ENCODE measurements at regions not wholly inside any gene's neighbourhood (a gene's known extent, or its start where the extent isn't known, plus 50 kb on each side); places are given as distances from the start of the nearest gene placed in this dataset.
"Not testable (repeated sequence)": the region's sequence is repeated elsewhere in the genome, so short reads cannot be mapped to it uniquely, and the experiment has no call there.

DNA sequence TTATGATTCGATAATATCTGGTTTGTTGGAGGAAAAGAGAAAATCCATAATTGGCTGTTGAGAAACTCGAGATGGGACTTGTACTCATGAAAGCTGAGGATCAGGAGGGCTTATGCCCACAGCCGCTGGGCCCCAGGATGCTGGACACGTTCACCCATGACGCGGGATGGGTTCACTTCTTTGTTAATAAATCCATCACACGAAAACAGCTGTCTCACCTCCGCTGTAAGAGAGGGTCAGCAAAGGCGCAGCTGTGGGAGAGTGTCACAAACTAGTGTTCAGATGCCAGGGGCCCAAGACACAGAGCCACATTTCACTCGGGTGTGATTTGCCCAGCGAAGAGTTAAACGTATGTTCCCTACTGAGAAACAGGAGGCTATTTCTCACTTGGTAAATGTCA, 315.1 kb downstream of the THBS2 start:
- DNase-seq (ENCODE audit: low read depth) = no peak

DNA sequence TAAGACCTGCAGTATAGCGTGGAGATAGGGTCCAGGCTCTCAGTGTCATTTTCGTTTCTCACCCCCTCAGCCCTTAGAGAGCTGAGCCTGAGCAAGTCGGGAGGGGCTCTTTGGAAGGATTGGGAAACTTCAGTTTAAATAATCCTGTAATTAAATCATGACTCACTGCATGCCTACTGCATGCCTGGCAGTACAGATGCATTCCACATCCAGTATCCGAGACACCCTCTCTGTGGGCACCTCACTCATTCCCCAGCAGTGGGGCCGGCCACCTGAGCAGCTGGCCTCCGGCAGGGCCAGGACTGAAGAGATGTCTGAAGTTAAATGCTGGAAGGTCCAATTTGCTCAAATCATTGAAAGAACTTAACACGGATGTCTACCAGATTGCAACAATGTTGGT, 316.6 kb downstream of the THBS2 start:
- DNase-seq (ENCODE audit: low read depth) = no peak

DNA sequence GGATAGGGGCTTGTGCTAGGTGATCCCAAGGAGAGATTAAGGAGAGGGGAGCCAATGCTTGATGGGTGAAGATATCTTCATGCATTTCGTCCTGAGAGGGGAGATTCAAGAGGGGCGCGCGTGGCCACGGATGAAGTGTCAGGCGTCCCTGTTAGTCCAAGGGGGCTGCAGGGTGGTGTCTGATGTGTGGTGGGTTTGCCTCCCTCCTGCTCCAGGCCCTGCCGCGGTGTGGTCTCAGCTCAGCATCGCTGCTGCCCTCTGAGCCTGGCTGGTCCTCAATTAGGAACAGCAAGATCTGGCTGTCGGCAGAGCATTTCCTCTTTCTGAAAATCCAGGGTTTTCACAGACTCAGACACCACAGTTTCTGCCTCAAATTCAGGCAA, 318.0 kb downstream of the THBS2 start:
- DNase-seq (ENCODE audit: low read depth) = no peak

DNA sequence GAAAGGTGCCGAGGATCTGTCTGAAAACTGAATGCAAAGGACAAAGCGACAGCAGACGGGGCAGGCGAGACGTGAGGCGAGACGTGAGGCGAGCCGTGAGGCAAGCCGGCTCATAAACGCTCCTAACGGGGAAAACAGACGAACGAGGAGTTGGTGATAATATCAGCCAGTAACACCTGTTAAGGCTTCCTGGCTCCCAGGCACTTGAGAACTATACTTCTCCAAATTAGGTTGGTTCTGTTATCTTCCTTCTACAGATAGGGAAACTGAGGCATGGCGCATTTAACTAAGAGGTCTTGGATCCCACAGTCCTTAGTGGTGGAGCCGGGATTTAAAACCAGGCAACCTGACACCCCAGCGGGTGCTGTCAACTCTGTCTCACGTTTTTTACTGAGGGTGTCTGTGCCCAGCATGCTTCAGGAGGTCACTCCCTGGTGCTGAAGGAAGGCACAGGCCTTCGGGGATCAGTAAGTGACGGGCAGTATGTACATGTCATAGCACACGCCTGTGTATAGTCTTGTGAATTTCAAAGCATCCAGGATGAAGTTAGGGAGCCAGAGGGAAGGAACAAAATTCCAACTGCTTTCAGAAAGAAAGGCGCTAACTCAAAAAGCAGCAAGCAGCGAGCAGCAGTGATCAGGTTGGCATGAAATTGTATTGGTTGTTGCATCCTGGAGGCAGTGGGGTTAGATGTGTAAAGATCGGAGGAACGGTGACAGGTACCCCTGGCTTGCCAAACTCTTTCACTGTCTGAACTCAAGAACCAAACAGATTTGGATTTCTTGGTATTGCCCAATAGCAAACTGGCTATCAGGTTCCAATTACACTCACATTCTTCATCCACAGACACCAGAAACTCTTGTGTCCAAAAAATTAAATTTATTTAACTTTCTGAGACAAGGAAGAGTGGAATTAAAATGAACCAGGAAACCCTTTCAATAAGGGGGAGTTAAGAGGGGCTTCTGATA, 318.7 kb downstream of the THBS2 start:
- no peak for DNase-seq (ENCODE audit: low read depth)

DNA sequence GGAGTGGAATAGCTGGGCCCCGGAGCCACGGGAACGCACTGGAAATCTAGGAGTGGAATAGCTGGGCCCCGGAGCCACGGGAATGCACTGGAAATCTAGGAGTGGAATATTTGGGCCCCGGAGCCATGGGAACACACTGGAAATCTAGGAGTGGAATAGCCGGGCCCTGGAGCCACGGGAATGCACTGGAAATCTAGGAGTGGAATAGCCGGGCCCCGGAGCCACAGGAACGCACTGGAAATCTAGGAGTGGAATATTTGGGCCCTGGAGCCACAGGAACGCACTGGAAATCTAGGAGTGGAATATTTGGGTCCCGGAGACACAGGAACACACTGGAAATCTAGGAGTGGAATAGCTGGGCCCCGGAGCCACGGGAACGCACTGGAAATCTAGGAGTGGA, 321.5 kb downstream of the THBS2 start:
- DNase-seq (ENCODE audit: low read depth) = not testable (repeated sequence)

DNA sequence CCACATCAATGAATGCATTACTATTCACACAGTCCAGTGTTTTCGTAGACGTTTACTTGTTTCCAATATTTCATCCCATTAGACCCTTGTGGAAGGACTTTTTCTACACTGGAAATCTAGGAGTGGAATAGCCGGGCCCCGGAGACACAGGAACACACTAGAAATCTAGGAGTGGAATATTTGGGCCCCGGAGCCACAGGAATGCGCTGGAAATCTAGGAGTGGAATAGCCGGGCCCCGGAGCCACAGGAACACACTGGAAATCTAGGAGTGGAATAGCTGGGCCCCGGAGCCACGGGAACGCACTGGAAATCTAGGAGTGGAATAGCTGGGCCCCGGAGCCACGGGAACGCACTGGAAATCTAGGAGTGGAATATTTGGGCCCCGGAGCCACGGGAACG, 322.6 kb downstream of the THBS2 start:
- not testable (repeated sequence) for DNase-seq (ENCODE audit: low read depth)

DNA sequence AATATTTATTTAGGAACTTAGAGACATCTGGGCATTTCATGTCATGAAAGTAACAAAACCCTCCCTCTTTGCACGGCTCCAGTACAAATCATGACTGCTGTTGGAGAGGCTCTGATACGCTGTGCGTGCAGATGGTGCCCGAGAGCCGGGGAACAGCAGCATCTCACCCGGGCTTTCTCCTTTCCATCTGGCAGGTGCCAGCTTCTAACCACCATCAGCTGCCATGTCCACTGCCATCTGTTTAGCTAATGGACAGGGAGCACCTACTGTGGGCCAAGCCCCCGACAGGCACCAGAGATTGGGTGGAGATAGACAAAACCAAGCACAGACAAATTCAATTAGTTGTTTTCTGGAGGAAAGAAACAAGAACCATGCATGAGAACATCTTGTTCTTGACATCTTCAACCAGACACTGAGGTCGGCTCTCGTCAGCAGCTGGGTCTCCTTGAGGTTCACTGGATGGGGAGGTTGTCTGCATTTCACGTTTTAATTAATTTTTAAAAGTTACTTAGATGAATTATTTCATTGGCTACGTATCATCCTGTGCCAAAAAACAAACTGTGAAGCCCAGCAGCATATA, 323.7 kb downstream of the THBS2 start:
- no peak for DNase-seq (ENCODE audit: low read depth)

DNA sequence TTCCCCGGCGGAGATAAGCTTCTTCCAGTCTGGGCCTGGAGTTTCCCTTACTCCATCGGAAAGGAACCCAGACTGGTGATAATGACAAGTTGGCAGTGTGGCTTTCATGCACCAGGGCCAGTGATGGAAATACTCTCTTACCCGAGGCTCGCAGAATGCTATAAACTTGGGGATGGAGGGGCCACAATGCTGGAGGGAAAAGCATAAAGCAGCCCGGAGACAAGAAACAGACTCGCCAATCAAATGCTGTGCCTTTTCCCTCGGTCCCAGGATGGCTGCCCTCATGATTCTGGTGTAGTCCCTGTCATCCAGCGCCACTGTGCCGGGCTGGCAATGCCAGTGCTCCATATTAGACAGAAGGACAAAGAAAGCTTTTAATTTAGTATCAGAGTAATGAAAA, 325.6 kb downstream of the THBS2 start:
- no peak for DNase-seq (ENCODE audit: low read depth)

DNA sequence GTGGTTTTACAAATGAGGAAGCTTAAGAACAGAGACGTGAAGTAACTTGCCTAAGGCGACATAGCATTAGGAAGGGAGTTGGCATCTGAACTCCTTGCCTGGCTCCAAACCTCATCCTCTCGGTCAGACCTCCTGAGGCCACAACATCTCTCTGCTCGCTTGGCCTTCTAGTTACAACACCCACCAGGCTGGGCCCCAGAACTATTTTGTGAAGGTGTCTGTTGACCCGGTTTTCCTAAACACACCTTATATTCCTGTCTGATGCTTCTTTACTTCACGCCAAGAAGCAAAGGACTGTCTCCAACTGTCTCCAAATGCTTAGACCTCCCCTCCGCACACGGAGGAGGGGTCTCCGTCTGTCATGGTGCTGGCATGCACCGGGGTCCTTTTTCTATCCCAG, 326.6 kb downstream of the THBS2 start:
- no peak for DNase-seq (ENCODE audit: low read depth)

DNA sequence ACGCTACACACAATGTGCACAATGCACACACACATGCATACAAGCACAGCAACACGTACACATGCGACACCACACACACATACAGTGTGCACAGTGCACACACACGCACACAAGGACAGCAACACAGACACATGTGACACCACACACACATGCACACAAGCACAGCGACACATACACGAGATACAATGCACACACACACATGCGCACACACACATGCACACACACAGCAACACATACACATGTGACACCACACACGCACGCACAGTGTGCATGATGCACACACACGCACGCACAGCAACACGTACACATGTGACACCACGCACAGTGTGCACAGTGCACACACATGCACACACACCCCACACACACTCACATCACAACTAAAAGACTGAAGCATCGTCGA, 327.3 kb downstream of the THBS2 start:
- no peak for DNase-seq (ENCODE audit: low read depth)

DNA sequence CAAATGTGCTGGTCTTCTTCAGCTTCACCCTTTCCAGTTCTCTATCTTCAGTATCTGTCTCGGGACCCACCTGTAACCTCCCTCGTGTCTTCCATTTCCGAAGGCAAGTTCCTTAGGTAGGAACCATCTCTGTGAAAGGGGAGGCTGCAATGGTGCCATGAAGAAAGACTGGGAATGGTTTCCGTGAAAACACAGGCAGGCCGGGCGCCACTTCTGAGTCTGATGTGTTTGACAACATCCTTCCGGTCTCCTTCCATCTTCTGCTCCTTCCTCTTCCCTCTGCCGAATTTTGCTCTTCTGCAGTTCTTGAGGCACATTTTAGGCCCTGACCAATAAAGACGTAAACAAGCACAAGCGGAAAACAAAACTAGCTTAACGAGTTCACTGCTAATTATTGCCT, 328.0 kb downstream of the THBS2 start:
- no peak for DNase-seq (ENCODE audit: low read depth)

DNA sequence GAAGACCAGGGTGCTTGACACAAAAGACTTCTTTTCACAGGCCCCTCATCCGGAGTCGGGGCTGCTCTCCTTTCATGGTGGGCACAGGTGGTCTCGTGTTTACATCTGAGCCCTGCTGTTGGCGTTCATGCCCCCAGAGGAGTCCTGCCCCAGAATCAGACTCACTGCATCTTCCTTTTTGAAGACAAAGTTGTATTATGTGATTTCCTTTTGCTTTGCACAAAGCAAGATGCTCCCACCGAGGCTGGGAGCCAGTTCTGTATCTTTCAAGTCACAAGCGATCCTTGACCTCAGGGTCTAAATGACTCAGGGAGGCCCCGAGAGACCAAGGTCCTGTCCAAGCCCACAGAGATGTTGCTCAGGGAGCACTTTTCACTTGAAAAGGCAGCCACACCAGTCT, 330.5 kb downstream of the THBS2 start:
- DNase-seq (ENCODE audit: low read depth) = no peak

DNA sequence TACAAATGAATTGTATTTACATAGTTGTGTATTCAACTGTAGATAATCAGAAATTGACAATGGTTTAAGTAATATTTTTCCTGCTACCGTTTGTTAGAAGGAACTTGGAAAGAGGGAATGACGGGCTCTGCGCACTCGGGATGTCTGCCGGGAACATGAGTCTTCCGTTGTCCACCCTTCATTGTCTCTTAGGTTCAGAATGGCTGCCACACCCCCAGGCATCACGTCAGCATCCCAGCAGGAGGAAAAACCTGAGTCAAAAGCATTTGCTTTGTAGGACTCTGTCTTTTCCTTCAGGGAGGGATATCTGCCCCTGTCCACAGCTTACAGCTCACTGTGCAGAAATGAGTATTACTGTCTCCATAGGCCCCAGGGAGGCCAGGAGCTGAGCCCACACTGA, 331.2 kb downstream of the THBS2 start:
- DNase-seq (ENCODE audit: low read depth) = no peak

DNA sequence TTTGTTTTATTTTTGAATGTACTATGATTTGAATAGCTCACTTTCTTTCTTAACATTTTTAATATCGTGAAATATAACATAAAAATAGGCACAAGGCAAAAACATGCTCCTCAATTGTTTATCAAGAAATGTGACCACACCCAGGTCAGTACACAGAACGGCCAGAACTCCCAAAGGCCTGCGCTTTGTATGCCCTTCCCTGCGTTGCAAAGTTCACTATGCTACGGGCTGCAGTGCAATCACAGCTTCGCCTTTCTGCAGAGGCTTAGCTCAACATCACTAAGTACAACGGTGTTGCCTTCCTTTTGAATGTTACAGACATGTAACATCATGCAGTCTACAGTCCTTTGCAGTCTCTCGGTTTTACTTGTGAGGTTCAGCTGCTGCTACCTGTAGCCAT, 333.4 kb downstream of the THBS2 start:
- no peak for DNase-seq (ENCODE audit: low read depth)

DNA sequence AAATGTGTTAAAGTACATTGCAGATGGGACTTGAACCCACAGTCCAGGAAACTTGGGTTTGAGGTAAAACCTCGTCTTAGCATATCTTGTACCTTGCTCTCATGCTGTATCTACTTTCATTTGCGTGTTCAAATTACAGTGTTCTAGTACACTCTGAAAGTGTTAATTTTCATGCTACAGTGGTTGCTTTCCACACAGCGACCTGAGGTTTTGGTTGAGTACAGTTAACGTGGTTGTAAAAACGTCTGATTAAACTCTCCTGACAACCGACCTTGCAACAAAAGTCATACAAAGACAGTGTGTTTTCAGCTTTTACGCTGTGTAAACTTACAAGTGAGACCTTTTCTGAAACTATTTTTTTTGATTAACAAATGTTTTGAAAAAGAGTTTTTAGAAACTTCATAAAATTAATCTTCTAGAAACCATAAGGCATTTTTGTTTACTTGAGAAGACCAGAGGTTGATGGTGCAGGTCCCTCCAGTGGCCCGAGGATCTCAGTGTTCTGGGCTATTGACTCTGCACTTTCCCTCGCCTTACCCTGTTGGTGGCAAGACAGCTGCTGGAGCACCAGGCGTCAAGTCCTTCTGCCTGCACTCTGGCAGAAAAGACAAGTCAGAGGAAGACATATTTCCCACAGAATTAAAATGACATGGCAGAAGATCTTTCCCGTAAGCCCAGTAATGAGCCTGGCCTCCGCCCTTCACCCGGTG, 334.0 kb downstream of the THBS2 start:
- DNase-seq (ENCODE audit: low read depth) = no peak

DNA sequence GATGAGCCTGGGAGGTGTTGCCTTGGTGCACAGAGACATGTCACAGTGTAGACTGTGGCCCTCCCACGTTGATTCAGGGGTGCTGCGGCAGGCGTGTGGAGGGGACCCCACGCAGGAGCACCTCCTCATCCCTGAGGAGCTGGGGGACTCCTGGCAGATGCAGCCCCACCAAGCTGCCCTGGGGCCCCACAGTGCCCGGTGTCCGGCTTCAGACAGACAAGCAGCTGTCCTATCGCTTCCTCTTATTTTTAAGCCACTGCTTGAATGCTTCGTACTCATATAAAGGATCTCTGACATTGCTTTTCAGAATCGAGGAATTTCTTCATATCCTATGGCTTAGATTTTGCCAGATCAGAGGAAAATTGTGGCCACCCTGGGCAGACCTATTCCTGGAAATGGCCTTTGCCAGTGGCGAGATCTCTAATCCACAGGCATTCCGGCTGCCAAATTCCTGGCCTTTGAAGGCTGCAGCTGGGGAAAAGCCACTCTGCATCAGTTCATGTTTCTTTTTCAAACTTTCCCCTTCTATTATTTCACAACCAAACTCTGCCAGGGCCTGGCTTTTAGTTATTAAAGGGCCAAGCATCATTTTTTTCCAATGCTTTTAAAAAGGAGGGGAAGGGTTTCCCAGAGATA, 337.0 kb downstream of the THBS2 start:
- DNase-seq (ENCODE audit: low read depth) = no peak

DNA sequence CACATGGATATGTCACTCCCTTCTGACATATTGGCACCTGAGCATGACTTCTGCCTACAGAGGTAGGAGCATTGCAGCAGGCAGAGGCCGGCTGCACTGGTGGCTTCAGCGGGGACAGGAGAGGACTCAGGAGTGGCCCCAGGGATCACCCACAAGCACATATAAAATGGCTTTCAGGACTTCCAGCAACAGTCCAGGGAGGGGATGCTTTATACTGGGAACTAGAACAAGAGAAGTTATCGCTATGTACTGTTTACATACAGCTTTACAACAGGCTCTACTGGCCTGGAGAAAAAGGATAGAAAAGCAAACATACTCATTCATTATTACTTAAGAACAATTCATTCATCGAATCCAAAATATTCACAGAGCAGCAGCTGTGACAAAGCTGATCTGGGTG, 337.8 kb downstream of the THBS2 start:
- DNase-seq (ENCODE audit: low read depth) = no peak

DNA sequence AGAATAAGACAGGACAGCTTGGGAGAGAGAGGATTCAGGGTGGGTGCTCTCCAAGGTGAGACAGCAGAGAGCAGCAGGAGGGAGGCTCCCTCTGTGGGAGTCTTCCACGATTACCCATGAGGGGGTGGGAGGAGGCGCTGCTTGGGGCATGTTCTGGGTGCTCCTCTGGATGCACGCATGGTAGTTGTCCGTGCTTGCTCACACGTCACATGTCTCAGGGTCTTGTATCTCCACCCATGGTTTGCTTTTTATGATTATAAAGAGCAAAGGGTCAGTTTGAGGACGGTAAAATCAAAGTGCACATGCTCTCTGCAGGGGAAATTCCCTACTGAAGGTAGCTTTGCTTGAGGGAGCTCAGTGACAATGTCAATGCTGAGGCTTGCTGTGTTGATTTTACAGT, 338.4 kb downstream of the THBS2 start:
- no peak for DNase-seq (ENCODE audit: low read depth)

DNA sequence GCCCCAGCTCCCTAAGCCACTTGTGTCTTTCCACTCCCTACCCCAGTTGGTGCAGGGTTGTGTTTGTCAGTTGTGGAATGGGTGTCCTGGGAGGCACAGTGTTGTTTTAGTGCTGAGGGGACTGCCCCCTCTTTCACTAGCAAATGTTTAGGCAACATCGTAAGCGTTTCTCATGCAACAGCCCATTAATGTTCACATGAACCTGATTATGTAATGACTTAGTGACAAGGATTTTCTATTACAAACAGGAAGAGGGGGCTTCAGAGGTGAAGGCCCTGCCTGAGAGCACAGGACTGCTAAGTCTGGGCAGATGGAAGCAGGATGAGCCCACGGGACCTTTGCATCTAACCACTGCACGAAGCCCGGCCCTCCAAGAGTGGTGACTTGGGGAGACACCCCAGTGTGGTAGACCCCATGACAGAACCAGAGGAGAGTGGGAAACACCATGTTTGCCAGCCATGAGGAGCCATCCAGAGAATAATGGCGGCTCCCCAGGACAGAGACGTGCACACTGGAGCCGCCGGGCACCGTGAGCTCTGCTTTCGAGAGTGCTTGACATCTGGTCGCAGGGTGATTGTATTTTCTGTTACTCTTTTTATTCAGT, 339.7 kb downstream of the THBS2 start:
- no peak for DNase-seq (ENCODE audit: low read depth)

DNA sequence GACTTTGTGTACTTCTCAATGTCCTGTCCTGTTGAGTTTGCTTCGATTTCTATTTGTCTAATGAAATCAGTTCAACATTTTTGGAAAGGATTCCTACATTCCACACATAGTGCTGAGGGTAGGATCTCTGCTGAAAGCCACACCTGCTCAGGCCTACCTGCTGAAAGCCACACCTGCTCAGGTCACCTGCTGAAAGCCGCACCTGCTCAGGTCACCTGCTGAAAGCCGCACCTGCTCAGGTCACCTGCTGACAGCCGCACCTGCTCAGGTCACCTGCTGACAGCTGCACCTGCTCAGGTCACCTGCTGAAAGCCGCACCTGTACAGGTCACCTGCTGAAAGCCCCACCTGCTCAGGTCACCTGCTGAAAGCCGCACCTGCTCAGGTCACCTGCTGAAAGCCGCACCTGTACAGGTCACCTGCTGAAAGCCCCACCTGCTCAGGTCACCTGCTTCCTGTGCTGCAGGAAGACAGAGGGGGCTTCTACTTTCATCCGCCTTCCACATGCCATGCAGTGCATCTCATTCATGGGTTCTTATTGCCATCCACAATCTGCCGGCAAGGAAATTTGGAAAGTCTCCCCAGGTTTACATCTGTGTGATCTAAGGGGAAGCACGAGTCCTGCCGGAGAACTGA, 340.3 kb downstream of the THBS2 start:
- not testable (repeated sequence) for DNase-seq (ENCODE audit: low read depth)

DNA sequence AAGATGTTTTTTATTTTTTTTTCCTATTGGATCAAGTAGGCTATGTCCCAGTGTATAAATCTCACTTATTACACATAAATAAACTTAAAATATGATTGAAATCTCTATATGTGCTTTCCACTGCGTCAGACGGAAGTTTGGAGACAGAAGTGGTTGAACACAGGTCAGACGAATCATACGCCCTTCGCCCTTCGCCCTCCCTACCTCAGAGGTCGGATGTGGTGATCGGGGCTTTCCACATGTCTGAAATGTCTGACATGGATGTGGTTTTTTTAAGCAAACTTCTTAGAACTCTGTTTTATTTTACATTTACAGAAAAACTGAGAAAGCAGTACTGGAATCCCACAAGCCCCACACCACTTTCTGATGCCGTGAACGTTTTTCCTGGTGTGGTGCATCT, 344.4 kb downstream of the THBS2 start:
- DNase-seq (ENCODE audit: low read depth) = no peak

DNA sequence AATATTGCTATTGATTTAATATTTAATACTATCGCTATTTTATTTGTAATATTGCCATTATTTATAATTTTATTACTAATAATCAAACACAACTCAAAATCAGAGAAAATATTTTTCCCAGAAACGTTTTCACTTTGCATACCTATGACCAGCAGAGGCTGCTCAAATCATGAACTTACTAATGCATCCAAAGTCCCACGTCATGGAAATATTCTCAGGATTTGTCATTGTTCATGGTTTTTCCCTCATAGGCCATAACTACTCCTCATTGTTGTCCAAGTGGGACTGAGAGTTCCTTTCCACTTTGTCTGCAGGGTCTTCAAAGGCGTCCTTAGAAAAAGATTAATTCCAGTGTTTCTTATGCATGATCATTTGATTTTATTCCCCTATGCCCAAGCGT, 344.8 kb downstream of the THBS2 start:
- no peak for DNase-seq (ENCODE audit: low read depth)

All from stimulated activated CD8-positive, alpha-beta memory T cell treated with anti-CD3 and anti-CD28 coated beads, Interleukin-15, amount 100 ng/mL, for 24 hours (primary cell).